HCT116 (cell line): ENCODE measurements at regions not wholly inside any gene's neighbourhood (a gene's known extent, or its start where the extent isn't known, plus 50 kb on each side); places are given as distances from the start of the nearest gene placed in this dataset.

ENCODE experiments used
- ATAC-seq: fragments of 200-7000 bp; cut with Tn5 transposase; 2 replicates; pipeline ENCODE4 v1.9.1; 2020; ENCODE audit warnings: mild to moderate bottlenecking, moderate library complexity
- BruUV-seq: library from RNA; stranded (reverse); fragments of 400-500 nt; replicated peaks from 2 replicates; lab custom pipeline; 2021; lab: Mats Ljungman, UMichigan
- CTCF ChIA-PET: fragments of 300-600 bp; sonication (Branson Sonifier 250); formaldehyde crosslinking; loops from one replicate; lab custom pipeline; 2021; ENCODE audit warnings: antibody characterized with exemption; lab: Charles Lee
- POLR2A ChIA-PET: fragments of 300-600, 350-600 bp; sonication (Branson Sonifier 250); formaldehyde crosslinking; loops from one replicate; lab custom pipeline; 2021; ENCODE audit warnings: antibody characterized with exemption; lab: Charles Lee
- RAD21 ChIA-PET, 2 experiments: fragments of 300-600 bp; sonication (Branson Sonifier 250); formaldehyde crosslinking; loops; one replicate each; lab custom pipeline; 2023; ENCODE audit warnings: low total read pairs in 2 of 2; ENCODE audit not compliant: uncharacterized antibody in 2 of 2, unreplicated experiment in 2 of 2, low non-redundant PET in 1 of 2; lab: Charles Lee
- DNase-seq: peaks from one replicate; pipeline ENCODE4 v3.0.0-alpha.2; 2010; ENCODE audit warnings: low read depth, low spot score
- H2AFZ ChIP-seq: fragments of 200-600 bp; shearing (Covaris generic), sonication (generic); 2 replicates; pipeline ENCODE4 v1.6.1; 2017; ENCODE audit warnings: low read depth, mixed run types, mixed read lengths, antibody characterized with exemption, low read length; ENCODE audit not compliant: poor library complexity, severe bottlenecking
- H3K27ac ChIP-seq: 2 replicates; pipeline ENCODE4 v1.5.1; 2012; ENCODE audit warnings: low read depth, low read length
- H3K27me3 ChIP-seq: fragments of 200-600 bp; sonication (generic); 2 replicates; pipeline ENCODE4 v1.6.1; 2016; ENCODE audit warnings: mixed run types, low read length, mixed read lengths; ENCODE audit not compliant: insufficient read depth
- H3K36me3 ChIP-seq, 2 experiments: fragments of 200-500 bp in 1 of 2; fragments of 200-600 bp in 1 of 2; sonication (Bioruptor generic) in 1 of 2; sonication (generic) in 1 of 2; 2 replicates each; pipeline versions ENCODE4 v1.5.1 to v1.6.1; 2014 to 2016; ENCODE audit warnings: low read length in 2 of 2, inconsistent platforms in 1 of 2, mixed read lengths in 1 of 2, mixed run types in 1 of 2; ENCODE audit not compliant: insufficient read depth in 2 of 2, control insufficient read depth in 1 of 2
- H3K4me1 ChIP-seq, 2 experiments: fragments of 200-600 bp in 1 of 2; sonication (generic) in 1 of 2; 2 replicates each; pipeline versions ENCODE4 v1.5.1 to v1.6.1; 2012 to 2017; ENCODE audit warnings: low read length in 2 of 2, inconsistent platforms in 1 of 2, mild to moderate bottlenecking in 1 of 2, mixed read lengths in 1 of 2, mixed run types in 1 of 2, moderate library complexity in 1 of 2; ENCODE audit not compliant: insufficient read depth in 2 of 2, control insufficient read depth in 1 of 2
- H3K4me2 ChIP-seq: fragments of 200-600 bp; sonication (generic); 2 replicates; pipeline ENCODE4 v1.6.1; 2017; ENCODE audit warnings: mixed run types, low read length, mixed read lengths
- H3K4me3 ChIP-seq, 2 experiments: fragments of 200-600 bp in 1 of 2; sonication (generic) in 1 of 2; replicated peaks in 1 of 2; 2 replicates each; pipeline ENCODE4 v1.5.1; 2011 to 2016; ENCODE audit warnings: low read length in 2 of 2, control low read depth in 1 of 2, low read depth in 1 of 2, mild to moderate bottlenecking in 1 of 2, mixed read lengths in 1 of 2, mixed run types in 1 of 2
- H3K79me2 ChIP-seq: fragments of 200-600 bp; sonication (generic); 2 replicates; pipeline ENCODE4 v1.6.1; 2017; ENCODE audit warnings: mild to moderate bottlenecking, mixed run types, low read length, moderate library complexity, mixed read lengths; ENCODE audit not compliant: insufficient read depth
- H3K9ac ChIP-seq: fragments of 200-600 bp; sonication (generic); 2 replicates; pipeline ENCODE4 v1.6.1; 2016; ENCODE audit warnings: low read length, mixed read lengths
- H3K9me2 ChIP-seq: fragments of 200-600 bp; sonication (generic), shearing (Covaris generic); 2 replicates; pipeline ENCODE4 v1.6.1; 2017; ENCODE audit warnings: mixed run types, mild to moderate bottlenecking, moderate library complexity; ENCODE audit not compliant: insufficient read depth
- H3K9me3 ChIP-seq, 2 experiments: fragments of 200-500 bp in 1 of 2; fragments of 200-600 bp in 1 of 2; sonication (Bioruptor generic) in 1 of 2; sonication (generic) in 1 of 2; 2 replicates each; pipeline ENCODE4 v1.6.1; 2014 to 2017; ENCODE audit warnings: low read length in 2 of 2, mixed read lengths in 2 of 2, inconsistent platforms in 1 of 2, low read depth in 1 of 2, mild to moderate bottlenecking in 1 of 2, mixed run types in 1 of 2, moderate library complexity in 1 of 2; ENCODE audit not compliant: control insufficient read depth in 1 of 2, insufficient read depth in 1 of 2
- H4K20me1 ChIP-seq: fragments of 200-600 bp; sonication (generic), shearing (Covaris generic); 2 replicates; pipeline ENCODE4 v1.6.1; 2017; ENCODE audit warnings: mixed run types, mild to moderate bottlenecking, moderate library complexity; ENCODE audit not compliant: insufficient read depth
- CBX3 ChIP-seq: IDR thresholded peaks from 2 replicates; pipeline ENCODE4 v1.6.1; 2012; ENCODE audit warnings: low read depth
- EGR1 ChIP-seq: IDR thresholded peaks from 2 replicates; pipeline ENCODE4 v1.6.1; 2012; ENCODE audit warnings: low read depth
- EZH2phosphoT487 ChIP-seq: fragments of 200-600 bp; IDR thresholded peaks from 2 replicates; pipeline ENCODE4 v1.6.1; 2018; ENCODE audit warnings: antibody characterized with exemption, borderline replicate concordance
- FOSL1 ChIP-seq: IDR thresholded peaks from 2 replicates; pipeline ENCODE4 v1.6.1; 2012; ENCODE audit warnings: low read depth
- JUND ChIP-seq: IDR thresholded peaks from 2 replicates; pipeline ENCODE4 v1.6.1; 2012
- MAX ChIP-seq: IDR thresholded peaks from 2 replicates; pipeline ENCODE4 v1.6.1; 2012
- TCF7L2 ChIP-seq: IDR thresholded peaks from 2 replicates; pipeline ENCODE4 v1.7.0; 2011; ENCODE audit warnings: borderline replicate concordance, inconsistent platforms; ENCODE audit not compliant: insufficient read depth, insufficient read length; ENCODE audit errors: extremely low read depth
- YY1 ChIP-seq: IDR thresholded peaks from 2 replicates; pipeline ENCODE4 v1.6.1; 2011; ENCODE audit warnings: low read length, low read depth, moderate library complexity, mild to moderate bottlenecking; ENCODE audit not compliant: insufficient replicate concordance; ENCODE audit errors: extremely low read depth
- ZBTB33 ChIP-seq: IDR thresholded peaks from 2 replicates; pipeline ENCODE4 v1.6.1; 2011; ENCODE audit warnings: mild to moderate bottlenecking, low read length, moderate library complexity; ENCODE audit not compliant: insufficient replicate concordance; ENCODE audit errors: extremely low read depth
- ZFX ChIP-seq: fragments of 450-650 bp; IDR thresholded peaks from 2 replicates; pipeline ENCODE4 v1.6.1; 2017
- intact Hi-C: fragments of 100-400 bp; cut with micrococcal nuclease; formaldehyde crosslinking; loops from 2 replicates; pipeline ENCODE4 v1.10.0; 2022

- CTCF ChIA-PET: no interaction called here
- RAD21 ChIA-PET: no interaction called here
Observed at GRCh38 chr7:3229904-3230470, 71.1 kb upstream of the SDK1 start.

GRCh38 chr7:3230908-3231307 lies 70.1 kb upstream of the SDK1 start:
- TF ChIP-seq EZH2phosphoT487 (no peak), ZFX (no peak), YY1 (no peak), EGR1 (no peak), JUND (no peak), CBX3 (no peak), MAX (no peak), TCF7L2 (no peak)
- Histone ChIP-seq H3K9me2 (no peaks in the 10 kb centered on the region), H4K20me1 (no peaks in the 10 kb centered on the region), H3K9ac (no peak overlapping the region), H3K27ac (no peak overlapping the region), H3K4me3 (no peak overlapping the region), H3K79me2 (no peaks in the 10 kb centered on the region), H3K4me1 (no peaks in the 10 kb centered on the region), H2AFZ (no peak overlapping the region), H3K9me3 (no peaks in the 10 kb centered on the region), H3K27me3 (peaks cover 6% of the 10 kb centered on the region; the same call in 1 of the 2 replicates), H3K4me2 (no peak overlapping the region), H3K36me3 (no peaks in the 10 kb centered on the region)
- ChIA-PET POLR2A (no interaction called here), CTCF (no interaction called here), RAD21 (no interaction called here)
- no TSS peak for BruUV-seq
- DNase-seq: no peak
- ATAC-seq: no peak
- intact Hi-C loops: no loop called here

More at GRCh38 chr7:3229904-3230470, 71.1 kb upstream of the SDK1 start:
- POLR2A ChIA-PET: no interaction called here
- H3K27me3 ChIP-seq: peaks cover 6% of the 10 kb centered on the region; the same call in 1 of the 2 replicates
- no TSS peak for BruUV-seq
- intact Hi-C loops: no loop called here
- H3K9ac ChIP-seq: no peak overlapping the region
- no peak overlapping the region for H3K4me2 ChIP-seq
- H3K9me3 ChIP-seq: no peaks in the 10 kb centered on the region
- no peaks in the 10 kb centered on the region for H3K79me2 ChIP-seq
- H2AFZ ChIP-seq: no peak overlapping the region
- no peak overlapping the region for H3K27ac ChIP-seq
- DNase-seq: no peak
- H3K9me2 ChIP-seq: no peaks in the 10 kb centered on the region
- no peaks in the 10 kb centered on the region for H4K20me1 ChIP-seq
- TF ChIP-seq ZBTB33 (no peak), TCF7L2 (no peak), JUND (no peak), FOSL1 (no peak), YY1 (no peak), EZH2phosphoT487 (no peak)
- TF ChIP-seq, all 23 proteins: peak for 0
- no peaks in the 10 kb centered on the region for H3K4me1 ChIP-seq
- no peak overlapping the region for H3K4me3 ChIP-seq
- no peak for ATAC-seq
- H3K36me3 ChIP-seq: no peaks in the 10 kb centered on the region
